Right lobe of liver (tissue), 6 donors: ENCODE measurements at regions not wholly inside any gene's neighbourhood (a gene's known extent, or its start where the extent isn't known, plus 50 kb on each side); places are given as distances from the start of the nearest gene placed in this dataset.

ENCODE experiments used
- ATAC-seq, 4 donors: fragments of 200-7000 bp; cut with Tn5 transposase; one replicate each; pipeline ENCODE4 v1.9.1; 2020; ENCODE audit warnings: mild to moderate bottlenecking in 4 of 4, moderate library complexity in 4 of 4
- DNase-seq, 3 donors: peaks; one replicate each; pipeline ENCODE4 v3.0.0-alpha.2; 2020
- H3K27ac ChIP-seq, 3 donors: fragments of 200-600 bp; one replicate each; pipeline ENCODE4 v1.8.0; 2022
- H3K27me3 ChIP-seq, 2 donors: fragments of 200-600 bp; one replicate each; pipeline ENCODE4 v1.8.0; 2022
- H3K36me3 ChIP-seq, 4 donors: fragments of 200-600 bp; sonication (generic) in 1 of 4; one replicate each; pipeline versions ENCODE4 v1.5.1 to v1.8.0; 2017 to 2022; ENCODE audit warnings: control low read depth in 1 of 4
- H3K4me1 ChIP-seq, 4 donors: fragments of 200-600 bp; sonication (generic) in 1 of 4; one replicate each; pipeline versions ENCODE4 v1.5.1 to v1.8.0; 2017 to 2022; ENCODE audit warnings: control low read depth in 1 of 4
- H3K4me3 ChIP-seq, 3 donors: fragments of 200-600 bp; one replicate each; pipeline ENCODE4 v1.8.0; 2022
- H3K9me3 ChIP-seq, 4 donors: fragments of 200-600 bp; sonication (generic) in 1 of 4; one replicate each; pipeline versions ENCODE4 v1.5.1 to v1.8.0; 2017 to 2022; ENCODE audit warnings: control low read depth in 1 of 4
- CTCF ChIP-seq, 4 donors: fragments of 200-600 bp in 3 of 4; fragments of 450-650 bp in 1 of 4; IDR thresholded peaks; one replicate each; pipeline versions ENCODE4 v1.5.1 to v1.8.0; 2016 to 2022; ENCODE audit warnings: antibody characterized with exemption in 4 of 4, mild to moderate bottlenecking in 2 of 4
- POLR2A ChIP-seq: fragments of 450-650 bp; IDR thresholded peaks from one replicate; pipeline ENCODE4 v1.6.1; 2017; ENCODE audit warnings: antibody characterized with exemption, mild to moderate bottlenecking
- WGBS: methylation state at CpG from one replicate; pipeline ENCODE4 v1.1.6; 2018; ENCODE audit warnings: low coverage, low lambda C conversion rate; ENCODE audit not compliant: insufficient coverage; ENCODE audit errors: missing lambda C conversion rate; 5-methylcytosine and 5-hydroxymethylcytosine counted together
- intact Hi-C, 2 donors: fragments of 100-400 bp; cut with DNase I; formaldehyde crosslinking; loops; one replicate each; pipeline versions ENCODE4 v1.11.2 to v1.14.1; 2022
- donor health status: DM: no; HTN: yes; CAD: no.
- donor health status: DM: no; HTN: no; CAD: no.
- donor health status: DM: no; HTN: no; CAD: no.
- donor health status: DM: no; HTN: yes; CAD: no.
- donor health status: DM: no; HTN: yes; CAD: no.

- no peak overlapping the region for H3K27ac ChIP-seq
- no peaks in the 10 kb centered on the region for H3K9me3 ChIP-seq
- TF ChIP-seq CTCF (IDR thresholded peaks at IDR 0.05) (no peak), POLR2A (no peak)
- DNase-seq (no peak), ATAC-seq (no peak)
- H3K27me3 ChIP-seq = no peaks in the 10 kb centered on the region
- H3K36me3 ChIP-seq = no peaks in the 10 kb centered on the region
- intact Hi-C loops = no loop called here
- WGBS = 48% methylated on average over 5 of the region's 5 CpGs
- no peaks in the 10 kb centered on the region for H3K4me1 ChIP-seq
- H3K4me3 ChIP-seq = no peak overlapping the region
These were observed 107.0 kb downstream of the SHOX2 start for GRCh38 chr3:157999246-157999645.

- no peak overlapping the region for H3K27ac ChIP-seq
- intact Hi-C loops = no loop called here
- no peaks in the 10 kb centered on the region for H3K9me3 ChIP-seq
- H3K27me3 ChIP-seq = no peaks in the 10 kb centered on the region
- no peaks in the 10 kb centered on the region for H3K36me3 ChIP-seq
- DNase-seq (no peak), ATAC-seq (no peak)
- H3K4me1 ChIP-seq = no peaks in the 10 kb centered on the region
- TF ChIP-seq CTCF (IDR thresholded peaks at IDR 0.05) = no peak
- no peak for TF ChIP-seq POLR2A
- 30% methylated on average over 1 of the region's 1 CpG for whole genome bisulfite sequencing
- no peak overlapping the region for H3K4me3 ChIP-seq
These were observed 123.9 kb downstream of the SHOX2 start for GRCh38 chr3:157982359-157982758.

GRCh38 chr3:157981819-157982218 is 124.4 kb downstream of the SHOX2 start:
- Histone ChIP-seq H3K4me3 (no peak overlapping the region), H3K4me1 (no peaks in the 10 kb centered on the region), H3K27ac (no peak overlapping the region), H3K36me3 (no peaks in the 10 kb centered on the region), H3K27me3 (no peaks in the 10 kb centered on the region), H3K9me3 (no peaks in the 10 kb centered on the region)
- no peak for DNase-seq
- TF ChIP-seq CTCF (IDR thresholded peaks at IDR 0.05) (no peak), POLR2A (no peak)
- intact Hi-C loops = no loop called here
- ATAC-seq = no peak
- WGBS = 35% methylated on average over 3 of the region's 3 CpGs

GRCh38 chr3:157979022-157979421 is 127.2 kb downstream of the SHOX2 start:
- intact Hi-C loops = no loop called here

More at GRCh38 chr3:157979022-157979421, 127.2 kb downstream of the SHOX2 start:
- 90% methylated on average over 1 of the region's 1 CpG for WGBS
- Histone ChIP-seq H3K36me3 (no peaks in the 10 kb centered on the region), H3K27me3 (no peaks in the 10 kb centered on the region), H3K9me3 (no peaks in the 10 kb centered on the region), H3K4me1 (no peaks in the 10 kb centered on the region), H3K27ac (no peak overlapping the region), H3K4me3 (no peak overlapping the region)
- TF ChIP-seq POLR2A = no peak
- TF ChIP-seq CTCF (IDR thresholded peaks at IDR 0.05) = no peak
- ATAC-seq = no peak
- DNase-seq = no peak
